IMR-90 (cell line): ENCODE measurements at regions not wholly inside any gene's neighbourhood (a gene's known extent, or its start where the extent isn't known, plus 50 kb on each side); places are given as distances from the start of the nearest gene placed in this dataset.
A peak's percentile ranks its signal among the peaks of the same experiment; 100 is the strongest.

Experiments used
- ATAC-seq: fragments of 200-7000 bp; cut with Tn5 transposase; 2 replicates; pipeline ENCODE4 v1.9.1; 2020; ENCODE audit warnings: low read depth, mild to moderate bottlenecking, moderate library complexity
- BruUV-seq: library from RNA; stranded (reverse); fragments of 400-500 nt; replicated peaks from 2 replicates; lab custom pipeline; 2021; lab: Mats Ljungman, UMichigan
- CTCF ChIA-PET: fragments of 300-600 bp; formaldehyde crosslinking; extraction: SDS; loops from one replicate; lab custom pipeline; 2021; ENCODE audit warnings: antibody characterized with exemption; lab: Yijun Ruan, JAX
- POLR2A ChIA-PET: fragments of 300-600 bp; sonication (Branson Sonifier 250); formaldehyde crosslinking; loops from one replicate; lab custom pipeline; 2022; ENCODE audit warnings: antibody characterized with exemption; ENCODE audit not compliant: unreplicated experiment; lab: Charles Lee
- DNase-seq: peaks from one replicate; pipeline ENCODE4 v3.0.0; 2013
- H2AFZ ChIP-seq: replicated peaks from 2 replicates; pipeline ENCODE3; 2013; ENCODE audit warnings: low read length, mild to moderate bottlenecking; ENCODE audit not compliant: poor library complexity
- H2AK5ac ChIP-seq: 2 replicates; pipeline ENCODE4 v1.6.1; 2013; ENCODE audit warnings: low read depth, low read length, inconsistent platforms
- H2AK9ac ChIP-seq: replicated peaks from 2 replicates; pipeline ENCODE3; 2013; ENCODE audit warnings: mild to moderate bottlenecking, low read depth, low read length, moderate library complexity; ENCODE audit not compliant: poor library complexity
- H2BK120ac ChIP-seq: 2 replicates; pipeline ENCODE4 v1.6.1; 2013; ENCODE audit warnings: low read depth, low read length, inconsistent platforms
- H2BK15ac ChIP-seq: 3 replicates; pipeline ENCODE4 v1.6.1; 2013; ENCODE audit warnings: low read depth, low read length, inconsistent platforms
- H2BK20ac ChIP-seq: 2 replicates; pipeline ENCODE4 v1.6.1; 2013; ENCODE audit warnings: low read depth, mild to moderate bottlenecking, inconsistent platforms, low read length, moderate library complexity
- H2BK5ac ChIP-seq: 2 replicates; pipeline ENCODE4 v1.6.1; 2013; ENCODE audit warnings: mild to moderate bottlenecking, low read depth, low read length, inconsistent platforms; ENCODE audit not compliant: poor library complexity, severe bottlenecking
- H3K14ac ChIP-seq: replicated peaks from 2 replicates; pipeline ENCODE4 v1.6.1; 2013; ENCODE audit warnings: low read depth, low read length, inconsistent platforms
- H3K18ac ChIP-seq: 2 replicates; pipeline ENCODE4 v1.6.1; 2013; ENCODE audit warnings: low read depth, low read length, control low read depth
- H3K23ac ChIP-seq: 2 replicates; pipeline ENCODE4 v1.6.1; 2013; ENCODE audit warnings: low read depth, low read length, inconsistent platforms
- H3K27ac ChIP-seq: 2 replicates; pipeline ENCODE4 v1.5.1; 2013; ENCODE audit warnings: mild to moderate bottlenecking, control low read depth, low read length; ENCODE audit not compliant: insufficient read depth
- H3K27me3 ChIP-seq: 2 replicates; pipeline ENCODE4 v1.6.1; 2013; ENCODE audit warnings: low read length; ENCODE audit not compliant: control insufficient read depth, insufficient read depth
- H3K36me3 ChIP-seq: 2 replicates; pipeline ENCODE4 v1.6.1; 2013; ENCODE audit warnings: low read length, mixed read lengths; ENCODE audit not compliant: control insufficient read depth, insufficient read depth
- H3K4ac ChIP-seq: 2 replicates; pipeline ENCODE4 v1.6.1; 2013; ENCODE audit warnings: low read depth, low read length, inconsistent platforms
- H3K4me1 ChIP-seq: 2 replicates; pipeline ENCODE4 v1.6.1; 2013; ENCODE audit warnings: low read length, mixed read lengths; ENCODE audit not compliant: control insufficient read depth, insufficient read depth
- H3K4me2 ChIP-seq: 2 replicates; pipeline ENCODE4 v1.6.1; 2013; ENCODE audit warnings: low read depth, mild to moderate bottlenecking, control low read depth, low read length, moderate library complexity
- H3K4me3 ChIP-seq: 2 replicates; pipeline ENCODE4 v1.5.1; 2013; ENCODE audit warnings: low read depth, mild to moderate bottlenecking, control low read depth, low read length, moderate library complexity; ENCODE audit not compliant: insufficient read depth
- H3K56ac ChIP-seq: 2 replicates; pipeline ENCODE4 v1.6.1; 2013; ENCODE audit warnings: low read length, inconsistent platforms; ENCODE audit not compliant: insufficient read depth; ENCODE audit errors: extremely low read depth
- H3K79me1 ChIP-seq, 2 experiments: 2 replicates each; pipeline ENCODE4 v1.6.1; 2013; ENCODE audit warnings: low read length in 2 of 2, inconsistent platforms in 1 of 2, low read depth in 1 of 2
- H3K9ac ChIP-seq: 2 replicates; pipeline ENCODE4 v1.6.1; 2013; ENCODE audit warnings: low read depth, low read length, control low read depth
- H3K9me1 ChIP-seq: 2 replicates; pipeline ENCODE4 v1.6.1; 2013; ENCODE audit warnings: low read length, inconsistent platforms; ENCODE audit not compliant: insufficient read depth
- H3K9me3 ChIP-seq: 2 replicates; pipeline ENCODE4 v1.6.1; 2013; ENCODE audit warnings: low read length; ENCODE audit not compliant: control insufficient read depth, insufficient read depth
- H4K20me1 ChIP-seq: 2 replicates; pipeline ENCODE4 v1.6.1; 2013; ENCODE audit warnings: low read length, inconsistent platforms; ENCODE audit not compliant: insufficient read depth
- H4K5ac ChIP-seq: 2 replicates; pipeline ENCODE4 v1.6.1; 2013; ENCODE audit warnings: mild to moderate bottlenecking, low read depth, low read length, control low read depth
- H4K8ac ChIP-seq, 2 experiments: 2 replicates each; pipeline ENCODE4 v1.6.1; 2013; ENCODE audit warnings: low read depth in 2 of 2, low read length in 2 of 2, control low read depth in 1 of 2, inconsistent platforms in 1 of 2
- H4K91ac ChIP-seq: 2 replicates; pipeline ENCODE4 v1.6.1; 2013; ENCODE audit warnings: low read depth, low read length, inconsistent platforms; ENCODE audit not compliant: insufficient read depth
- BHLHE40 ChIP-seq: fragments of 150-350 bp; IDR thresholded peaks from 2 replicates; pipeline ENCODE4 v1.6.1; 2016; ENCODE audit warnings: mild to moderate bottlenecking, low read depth, low read length
- CEBPB ChIP-seq: IDR thresholded peaks from 2 replicates; pipeline ENCODE4 v1.6.1; 2012; ENCODE audit warnings: low read depth, low read length, improper control_type of control experiment
- CHD1 ChIP-seq: IDR thresholded peaks from 2 replicates; pipeline ENCODE4 v1.6.1; 2012; ENCODE audit warnings: low read depth, low read length, improper control_type of control experiment
- FOS ChIP-seq: fragments of 150-350 bp; IDR thresholded peaks from 2 replicates; pipeline ENCODE4 v1.6.1; 2016; ENCODE audit warnings: low read depth, low read length
- MXI1 ChIP-seq: IDR thresholded peaks from 2 replicates; pipeline ENCODE4 v1.6.1; 2012; ENCODE audit warnings: low read depth, mild to moderate bottlenecking, low read length, moderate library complexity, borderline replicate concordance
- RAD21 ChIP-seq: IDR thresholded peaks from 2 replicates; pipeline ENCODE4 v1.6.1; 2012; ENCODE audit warnings: low read length, improper control_type of control experiment
- RCOR1 ChIP-seq: IDR thresholded peaks from 2 replicates; pipeline ENCODE4 v1.6.1; 2012; ENCODE audit warnings: mild to moderate bottlenecking, low read length, improper control_type of control experiment; ENCODE audit not compliant: insufficient replicate concordance
- RFX5 ChIP-seq: IDR thresholded peaks from 2 replicates; pipeline ENCODE4 v1.8.0; 2012; ENCODE audit warnings: low read depth, mild to moderate bottlenecking, low read length, moderate library complexity
- SMC3 ChIP-seq: fragments of 150-350 bp; IDR thresholded peaks from 2 replicates; pipeline ENCODE4 v1.6.1; 2016; ENCODE audit warnings: low read depth, mild to moderate bottlenecking, antibody characterized with exemption, low read length, moderate library complexity
- USF2 ChIP-seq: fragments of 150-350 bp; IDR thresholded peaks from 2 replicates; pipeline ENCODE4 v1.6.1; 2017; ENCODE audit warnings: mild to moderate bottlenecking, antibody characterized with exemption, low read length, low read depth
- WGBS, 2 experiments: methylation state at CpG; one replicate each; pipeline versions ENCODE4 v1.1.5 to v1.1.7; 2013; ENCODE audit warnings: missing lambda C conversion rate in 2 of 2; ENCODE audit not compliant: insufficient read length in 1 of 2; ENCODE audit errors: extremely low coverage in 2 of 2; 5-methylcytosine and 5-hydroxymethylcytosine counted together
- dilution Hi-C: fragments of 300-500 bp; cut with HindIII; formaldehyde crosslinking; loops from one replicate; pipeline ENCODE4 v1.14.3; 2018; ENCODE audit warnings: low sequenced_read_pairs; ENCODE audit not compliant: unreplicated experiment
- in situ Hi-C: fragments of 300-500 bp; cut with MboI; formaldehyde crosslinking; loops from 3 replicates; pipeline ENCODE4 v1.14.3; 2019; ENCODE audit warnings: low sequenced_read_pairs, inconsistent platforms, mixed read lengths
- intact Hi-C: fragments of 100-400 bp; cut with micrococcal nuclease; formaldehyde crosslinking; loops from 2 replicates; pipeline ENCODE4 v1.10.0; 2022
- TF ChIP-seq, protein P1 (sequence below): conservative IDR thresholded peaks from 2 replicates; pipeline ENCODE4 v1.5.1; 2012; ENCODE audit warnings: mild to moderate bottlenecking, low read depth, low read length, improper control_type of control experiment
- TF ChIP-seq, protein P2 (sequence below): fragments of 150-350 bp; IDR thresholded peaks from 2 replicates; pipeline ENCODE4 v1.6.1; 2016; ENCODE audit warnings: low read depth, mild to moderate bottlenecking, low read length, moderate library complexity, borderline replicate concordance

DNA sequence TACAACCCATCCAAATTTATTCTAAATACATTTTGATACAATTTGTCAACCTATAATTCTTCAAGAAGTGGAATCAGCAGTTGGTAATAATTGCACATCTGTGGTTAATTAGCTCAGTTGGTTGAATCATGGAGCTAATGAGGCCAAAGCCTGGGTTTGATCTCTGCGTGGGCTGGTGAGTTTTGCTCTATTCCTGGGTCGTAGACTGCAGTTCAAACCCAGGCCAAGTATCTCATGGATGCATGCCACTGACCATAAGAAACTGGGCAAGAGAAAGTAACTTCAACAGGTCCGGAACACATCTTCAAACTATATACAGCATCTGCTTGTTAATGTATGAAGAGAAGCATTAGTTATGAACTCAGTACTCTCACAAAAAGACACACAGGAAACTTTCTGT lies 779.7 kb downstream of the USP25 start:
- peak; percentile 16 for DNase-seq
- Histone ChIP-seq H3K27ac (no peak overlapping the region), H3K56ac (no peak overlapping the region), H4K91ac (no peak overlapping the region), H3K9ac (no peak overlapping the region), H3K4ac (no peak overlapping the region), H2AFZ (no peak overlapping the region), H3K79me1 (no peaks in the 10 kb centered on the region), H3K23ac (no peak overlapping the region), H3K14ac (no peak overlapping the region), H2BK5ac (no peak overlapping the region), H4K20me1 (no peaks in the 10 kb centered on the region), H3K4me3 (no peak overlapping the region), H3K27me3 (no peaks in the 10 kb centered on the region), H3K4me2 (no peak overlapping the region), H2BK15ac (no peak overlapping the region), H3K18ac (no peak overlapping the region), H2BK20ac (no peak overlapping the region), H2BK120ac (no peak overlapping the region), H2AK9ac (no peak overlapping the region), H3K9me1 (no peaks in the 10 kb centered on the region), H3K4me1 (no peaks in the 10 kb centered on the region), H3K9me3 (no peaks in the 10 kb centered on the region), H4K5ac (no peak overlapping the region), H3K36me3 (no peaks in the 10 kb centered on the region), H4K8ac (no peak overlapping the region), H2AK5ac (no peak overlapping the region)
- TF ChIP-seq BHLHE40 = no peak
- no peak for TF ChIP-seq FOS
- TF ChIP-seq RAD21 = no peak
- no peak for TF ChIP-seq USF2
- TF ChIP-seq, protein P1, sequence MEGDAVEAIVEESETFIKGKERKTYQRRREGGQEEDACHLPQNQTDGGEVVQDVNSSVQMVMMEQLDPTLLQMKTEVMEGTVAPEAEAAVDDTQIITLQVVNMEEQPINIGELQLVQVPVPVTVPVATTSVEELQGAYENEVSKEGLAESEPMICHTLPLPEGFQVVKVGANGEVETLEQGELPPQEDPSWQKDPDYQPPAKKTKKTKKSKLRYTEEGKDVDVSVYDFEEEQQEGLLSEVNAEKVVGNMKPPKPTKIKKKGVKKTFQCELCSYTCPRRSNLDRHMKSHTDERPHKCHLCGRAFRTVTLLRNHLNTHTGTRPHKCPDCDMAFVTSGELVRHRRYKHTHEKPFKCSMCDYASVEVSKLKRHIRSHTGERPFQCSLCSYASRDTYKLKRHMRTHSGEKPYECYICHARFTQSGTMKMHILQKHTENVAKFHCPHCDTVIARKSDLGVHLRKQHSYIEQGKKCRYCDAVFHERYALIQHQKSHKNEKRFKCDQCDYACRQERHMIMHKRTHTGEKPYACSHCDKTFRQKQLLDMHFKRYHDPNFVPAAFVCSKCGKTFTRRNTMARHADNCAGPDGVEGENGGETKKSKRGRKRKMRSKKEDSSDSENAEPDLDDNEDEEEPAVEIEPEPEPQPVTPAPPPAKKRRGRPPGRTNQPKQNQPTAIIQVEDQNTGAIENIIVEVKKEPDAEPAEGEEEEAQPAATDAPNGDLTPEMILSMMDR = no peak
- TF ChIP-seq RFX5 = no peak
- no peak for TF ChIP-seq CHD1
- TF ChIP-seq CEBPB = no peak
- TF ChIP-seq SMC3 = no peak
- no peak for TF ChIP-seq RCOR1
- TF ChIP-seq, protein P2, sequence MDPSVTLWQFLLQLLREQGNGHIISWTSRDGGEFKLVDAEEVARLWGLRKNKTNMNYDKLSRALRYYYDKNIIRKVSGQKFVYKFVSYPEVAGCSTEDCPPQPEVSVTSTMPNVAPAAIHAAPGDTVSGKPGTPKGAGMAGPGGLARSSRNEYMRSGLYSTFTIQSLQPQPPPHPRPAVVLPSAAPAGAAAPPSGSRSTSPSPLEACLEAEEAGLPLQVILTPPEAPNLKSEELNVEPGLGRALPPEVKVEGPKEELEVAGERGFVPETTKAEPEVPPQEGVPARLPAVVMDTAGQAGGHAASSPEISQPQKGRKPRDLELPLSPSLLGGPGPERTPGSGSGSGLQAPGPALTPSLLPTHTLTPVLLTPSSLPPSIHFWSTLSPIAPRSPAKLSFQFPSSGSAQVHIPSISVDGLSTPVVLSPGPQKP = no peak
- TF ChIP-seq MXI1 = no peak
- POLR2A ChIA-PET = no interaction called here
- ATAC-seq = no peak
- BruUV-seq = no TSS peak
- in situ Hi-C loops = no loop called here
- CTCF ChIA-PET = no interaction called here
- intact Hi-C loops = no loop called here
- no CpG with 5 or more reads among the region's 3 CpGs for WGBS, 2 experiments
- dilution Hi-C loops = no loop called here
